A549 (cell line): ENCODE measurements at regions not wholly inside any gene's neighbourhood (a gene's known extent, or its start where the extent isn't known, plus 50 kb on each side); places are given as distances from the start of the nearest gene placed in this dataset.

ENCODE experiments used
- ATAC-seq, 2 experiments: fragments of 200-7000 bp in 1 of 2; fragments of >200 bp in 1 of 2; cut with Nextera tagmentation in 1 of 2; cut with Tn5 transposase in 1 of 2; 3 replicates each; pipeline versions ENCODE4 v1.8.0 to v1.9.1; 2018 to 2020; ENCODE audit warnings: mild to moderate bottlenecking in 1 of 2, moderate library complexity in 1 of 2
- CTCF ChIA-PET: fragments of 300-600 bp; sonication (Branson Sonifier 250); formaldehyde crosslinking; extraction: SDS; loops from one replicate; lab custom pipeline; 2021; ENCODE audit warnings: antibody characterized with exemption, inconsistent platforms; lab: Yijun Ruan, JAX
- POLR2A ChIA-PET: fragments of 350-600 bp; formaldehyde crosslinking; extraction: SDS; loops from one replicate; lab custom pipeline; 2021; ENCODE audit warnings: antibody characterized with exemption, inconsistent platforms; lab: Yijun Ruan, JAX
- DNase-seq, 2 experiments: peaks; one replicate each; pipeline versions ENCODE4 v3.0.0 to v3.0.0-alpha.2; 2011 to 2016; ENCODE audit warnings: low read depth in 1 of 2, low spot score in 1 of 2
- FAIRE-seq: peaks from 2 replicates; lab custom pipeline; 2011; peaks lifted over from hg19 to GRCh38; lab: Jason Lieb, UNC
- H3K27ac ChIP-seq, 2 experiments: fragments of >200 bp; sonication (Bioruptor Twin); formaldehyde crosslinking; 3 replicates each; pipeline ENCODE4 v1.5.1; 2016 to 2017
- H3K4me1 ChIP-seq: fragments of >200 bp; sonication (Bioruptor Twin); formaldehyde crosslinking; 3 replicates; pipeline ENCODE4 v1.6.1; 2016
- H3K4me2 ChIP-seq: fragments of >200 bp; sonication (Bioruptor Twin); formaldehyde crosslinking; 3 replicates; pipeline ENCODE4 v1.6.1; 2016
- H3K4me3 ChIP-seq: fragments of >200 bp; sonication (Bioruptor Twin); formaldehyde crosslinking; 3 replicates; pipeline ENCODE4 v1.5.1; 2016
- H3K9me3 ChIP-seq: fragments of >200 bp; sonication (Bioruptor Twin); formaldehyde crosslinking; 3 replicates; pipeline ENCODE4 v1.6.1; 2016
- BHLHE40 ChIP-seq: IDR thresholded peaks from 2 replicates; pipeline ENCODE4 v1.6.1; 2012; ENCODE audit warnings: low read depth, low read length, inconsistent platforms
- CBX2 ChIP-seq: fragments of 200-600 bp; sonication (generic); IDR thresholded peaks from 2 replicates; pipeline ENCODE4 v1.6.1; 2016; ENCODE audit warnings: low read depth, mild to moderate bottlenecking, borderline replicate concordance
- CBX8 ChIP-seq: fragments of 200-600 bp; sonication (generic); IDR thresholded peaks from 2 replicates; pipeline ENCODE4 v1.6.1; 2016
- ELK1 ChIP-seq: fragments of 150-350 bp; IDR thresholded peaks from 2 replicates; pipeline ENCODE4 v1.6.1; 2014; ENCODE audit warnings: low read depth, mild to moderate bottlenecking, low read length
- EP300 ChIP-seq, 2 experiments: fragments of >200 bp; sonication (Bioruptor Twin); formaldehyde crosslinking; IDR thresholded peaks; 2 replicates in 1 of 2; 3 replicates in 1 of 2; pipeline ENCODE4 v1.6.1; 2016 to 2017
- FOSB ChIP-seq: fragments of 250-450 bp; sonication (Bioruptor Pico); IDR thresholded peaks from 2 replicates; pipeline ENCODE4 v1.5.0; 2020; ENCODE audit warnings: mild to moderate bottlenecking, moderate library complexity
- FOXS1 ChIP-seq: fragments of 250-450 bp; sonication (Bioruptor Pico); IDR thresholded peaks from 2 replicates; pipeline ENCODE4 v1.5.0; 2020; ENCODE audit warnings: mild to moderate bottlenecking, moderate library complexity
- GATA3 ChIP-seq: IDR thresholded peaks from 2 replicates; pipeline ENCODE4 v1.6.1; 2012; ENCODE audit warnings: borderline replicate concordance
- HDAC2 ChIP-seq: fragments of 200-600 bp; sonication (generic); IDR thresholded peaks from 2 replicates; pipeline ENCODE4 v1.6.1; 2016
- HOXA7 ChIP-seq: fragments of 250-450 bp; sonication (Bioruptor Pico); IDR thresholded peaks from 2 replicates; pipeline ENCODE4 v1.5.0; 2020; ENCODE audit warnings: mild to moderate bottlenecking, moderate library complexity
- HOXB5 ChIP-seq: fragments of 250-450 bp; sonication (Bioruptor Pico); IDR thresholded peaks from 2 replicates; pipeline ENCODE4 v1.5.0; 2020; ENCODE audit warnings: mild to moderate bottlenecking, moderate library complexity
- JUN ChIP-seq, 2 experiments: fragments of >200 bp; sonication (Bioruptor Twin); formaldehyde crosslinking; IDR thresholded peaks; 2 replicates in 1 of 2; 3 replicates in 1 of 2; pipeline ENCODE4 v1.6.1; 2016 to 2017
- JUNB ChIP-seq: fragments of >200 bp; sonication (Bioruptor Twin); formaldehyde crosslinking; IDR thresholded peaks from 2 replicates; pipeline ENCODE4 v1.6.1; 2016
- KDM1A ChIP-seq: fragments of 200-600 bp; sonication (generic); IDR thresholded peaks from 2 replicates; pipeline ENCODE4 v1.6.1; 2016; ENCODE audit warnings: low read depth, mild to moderate bottlenecking
- NFE2L2 ChIP-seq: fragments of 150-350 bp; conservative IDR thresholded peaks from 2 replicates; pipeline ENCODE4 v1.6.1; 2014; ENCODE audit warnings: low read length
- NR3C1 ChIP-seq: fragments of >200 bp; sonication (Bioruptor Twin); formaldehyde crosslinking; IDR thresholded peaks from 3 replicates; pipeline ENCODE4 v1.6.1; 2017
- PBX3 ChIP-seq: IDR thresholded peaks from 2 replicates; pipeline ENCODE4 v1.6.1; 2012
- PHF8 ChIP-seq: fragments of 200-600 bp; sonication (generic); IDR thresholded peaks from 2 replicates; pipeline ENCODE4 v1.6.1; 2016; ENCODE audit warnings: low read depth, mild to moderate bottlenecking, antibody characterized with exemption, moderate library complexity, borderline replicate concordance
- RAD21 ChIP-seq, 2 experiments: fragments of >200 bp in 1 of 2; sonication (Bioruptor Twin) in 1 of 2; formaldehyde crosslinking in 1 of 2; IDR thresholded peaks in 1 of 2; conservative IDR thresholded peaks in 1 of 2; 2 replicates in 1 of 2; 3 replicates in 1 of 2; pipeline ENCODE4 v1.6.1; 2012 to 2018; ENCODE audit warnings: inconsistent platforms in 1 of 2
- RARB ChIP-seq: fragments of 250-450 bp; sonication (Bioruptor Pico); IDR thresholded peaks from 2 replicates; pipeline ENCODE4 v1.8.0; 2021; ENCODE audit warnings: mild to moderate bottlenecking, moderate library complexity
- REST ChIP-seq: fragments of 200-600 bp; sonication (generic); IDR thresholded peaks from 2 replicates; pipeline ENCODE4 v1.6.1; 2016; ENCODE audit warnings: antibody characterized with exemption, mild to moderate bottlenecking, moderate library complexity
- RFX5 ChIP-seq: fragments of 450-650 bp; IDR thresholded peaks from 2 replicates; pipeline ENCODE4 v1.7.1; 2014; ENCODE audit warnings: antibody characterized with exemption, mild to moderate bottlenecking, moderate library complexity
- SMC3 ChIP-seq: fragments of >200 bp; sonication (Bioruptor Twin); formaldehyde crosslinking; IDR thresholded peaks from 3 replicates; pipeline ENCODE4 v1.6.1; 2018; ENCODE audit warnings: inconsistent platforms
- ZC3H11A ChIP-seq: fragments of 450-650 bp; IDR thresholded peaks from 2 replicates; pipeline ENCODE4 v1.6.1; 2014; ENCODE audit warnings: antibody characterized with exemption, mild to moderate bottlenecking
- ZNF302 ChIP-seq: fragments of 250-450 bp; sonication (Bioruptor Pico); IDR thresholded peaks from 2 replicates; pipeline ENCODE4 v1.9.0; 2021; ENCODE audit warnings: inconsistent platforms, mild to moderate bottlenecking, moderate library complexity
- WGBS: methylation state at CpG from one replicate; pipeline ENCODE4 v1.1.6; 2017; ENCODE audit errors: missing lambda C conversion rate; 5-methylcytosine and 5-hydroxymethylcytosine counted together
- TF ChIP-seq, protein P1 (sequence below): fragments of >200 bp; sonication (Bioruptor Twin); formaldehyde crosslinking; IDR thresholded peaks from 3 replicates; pipeline ENCODE4 v1.5.1; 2016

- H3K4me1 ChIP-seq, result no peaks in the 10 kb centered on the region
Observed at GRCh38 chr21:38591218-38591537, 92.9 kb upstream of the ERG start.

GRCh38 chr21:38596264-38597042, 98.2 kb upstream of the ERG start:
- TF ChIP-seq FOSB (CRISPR knock-in tag) (no peak), KDM1A (no peak), GATA3 (no peak), NFE2L2 (no peak)
- TF ChIP-seq, protein P1, sequence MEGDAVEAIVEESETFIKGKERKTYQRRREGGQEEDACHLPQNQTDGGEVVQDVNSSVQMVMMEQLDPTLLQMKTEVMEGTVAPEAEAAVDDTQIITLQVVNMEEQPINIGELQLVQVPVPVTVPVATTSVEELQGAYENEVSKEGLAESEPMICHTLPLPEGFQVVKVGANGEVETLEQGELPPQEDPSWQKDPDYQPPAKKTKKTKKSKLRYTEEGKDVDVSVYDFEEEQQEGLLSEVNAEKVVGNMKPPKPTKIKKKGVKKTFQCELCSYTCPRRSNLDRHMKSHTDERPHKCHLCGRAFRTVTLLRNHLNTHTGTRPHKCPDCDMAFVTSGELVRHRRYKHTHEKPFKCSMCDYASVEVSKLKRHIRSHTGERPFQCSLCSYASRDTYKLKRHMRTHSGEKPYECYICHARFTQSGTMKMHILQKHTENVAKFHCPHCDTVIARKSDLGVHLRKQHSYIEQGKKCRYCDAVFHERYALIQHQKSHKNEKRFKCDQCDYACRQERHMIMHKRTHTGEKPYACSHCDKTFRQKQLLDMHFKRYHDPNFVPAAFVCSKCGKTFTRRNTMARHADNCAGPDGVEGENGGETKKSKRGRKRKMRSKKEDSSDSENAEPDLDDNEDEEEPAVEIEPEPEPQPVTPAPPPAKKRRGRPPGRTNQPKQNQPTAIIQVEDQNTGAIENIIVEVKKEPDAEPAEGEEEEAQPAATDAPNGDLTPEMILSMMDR, result no peak
- TF ChIP-seq, all 56 proteins: peak for 0
- no peak overlapping the region for H3K4me2 ChIP-seq
- FAIRE-seq, result no peak
- POLR2A ChIA-PET, result no interaction called here
- no peak for ATAC-seq
- CTCF ChIA-PET, result interaction anchor here (1.0 kb wide), 1 partner anchor 62 kb away, joined by 3 read pairs; no protein-coding TSS in a partner anchor
- no peak overlapping the region for H3K4me3 ChIP-seq
- no peak for DNase-seq
- no peaks in the 10 kb centered on the region for H3K9me3 ChIP-seq
- WGBS, result 0% methylated on average over 4 of the region's 4 CpGs
- H3K27ac ChIP-seq, result no peak overlapping the region
- no peaks in the 10 kb centered on the region for H3K4me1 ChIP-seq

More at GRCh38 chr21:38591218-38591537, 92.9 kb upstream of the ERG start:
- Histone ChIP-seq H3K9me3 (no peaks in the 10 kb centered on the region), H3K27ac (no peak overlapping the region), H3K4me2 (no peak overlapping the region), H3K4me3 (no peak overlapping the region)
- ChIA-PET POLR2A (no interaction called here), CTCF (no interaction called here)
- ATAC-seq, result no peak
- TF ChIP-seq CBX2 (no peak), NFE2L2 (no peak), ELK1 (no peak), RARB (CRISPR knock-in tag) (no peak), ZC3H11A (no peak), SMC3 (no peak), JUN (IDR thresholded peaks at IDR 0.05) (no peak), HDAC2 (no peak), HOXA7 (no peak), GATA3 (no peak), EP300 (IDR thresholded peaks at IDR 0.05) (no peak)
- 88% methylated on average over 1 of the region's 1 CpG for WGBS
- no peak for FAIRE-seq
- no peak for DNase-seq

DNA sequence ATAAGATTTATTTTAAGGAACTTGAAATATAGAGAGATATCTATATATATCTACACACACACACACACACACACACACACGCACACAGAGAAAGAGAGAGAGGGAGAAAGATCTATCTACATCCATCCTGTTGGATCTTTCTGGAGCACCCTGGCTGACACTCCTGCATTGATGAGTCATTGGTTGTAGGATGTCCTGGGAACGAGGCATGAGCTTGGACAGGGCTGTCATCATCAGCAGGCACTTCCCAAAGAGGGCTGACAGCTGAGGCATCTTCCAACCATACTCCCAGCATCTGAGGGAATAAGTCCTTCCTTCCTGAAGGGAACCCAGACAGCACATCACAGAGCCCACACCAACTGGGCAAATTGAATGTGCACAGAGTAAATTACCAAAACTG, 99.1 kb upstream of the ERG start:
- Histone ChIP-seq H3K4me1 (no peaks in the 10 kb centered on the region), H3K4me3 (no peak overlapping the region), H3K27ac (no peak overlapping the region), H3K9me3 (no peaks in the 10 kb centered on the region), H3K4me2 (no peak overlapping the region)
- ChIA-PET CTCF (no interaction called here), POLR2A (no interaction called here)
- DNase-seq (no peak), ATAC-seq (no peak), FAIRE-seq (no peak)
- TF ChIP-seq FOSB (CRISPR knock-in tag), result no peak
- TF ChIP-seq BHLHE40, result no peak
- no peak for TF ChIP-seq REST
- TF ChIP-seq HOXB5 (CRISPR knock-in tag), result no peak
- TF ChIP-seq RAD21 (conservative IDR thresholded peaks at IDR 0.05 in 1 of 2, IDR thresholded peaks at IDR 0.05 in 1 of 2), result no peak
- no peak for TF ChIP-seq FOXS1
- no peak for TF ChIP-seq CBX8
- no peak for TF ChIP-seq PHF8
- no peak for TF ChIP-seq RFX5
- no peak for TF ChIP-seq KDM1A
- TF ChIP-seq NR3C1, result no peak
- TF ChIP-seq PBX3, result no peak
- TF ChIP-seq ZNF302 (CRISPR knock-in tag), result no peak
- no peak for TF ChIP-seq SMC3
- TF ChIP-seq JUNB, result no peak
- 2% methylated on average over 2 of the region's 2 CpGs for WGBS
